Caco-2 (cell line): ENCODE measurements at regions not wholly inside any gene's neighbourhood (a gene's known extent, or its start where the extent isn't known, plus 50 kb on each side); places are given as distances from the start of the nearest gene placed in this dataset.

Source experiments
- BruUV-seq: library from RNA; stranded (reverse); fragments of 400-500 nt; replicated peaks from 2 replicates; lab custom pipeline; 2021; lab: Mats Ljungman, UMichigan
- CTCF ChIA-PET: fragments of 300-600 bp; sonication (Branson Sonifier 250); formaldehyde crosslinking; loops from one replicate; lab custom pipeline; 2022; ENCODE audit warnings: antibody characterized with exemption; lab: Charles Lee
- POLR2A ChIA-PET: fragments of 300-600 bp; sonication (Branson Sonifier 250); formaldehyde crosslinking; loops from one replicate; lab custom pipeline; 2022; ENCODE audit warnings: antibody characterized with exemption; lab: Charles Lee
- DNase-seq, 2 experiments: peaks; one replicate each; pipeline versions ENCODE4 v3.0.0 to v3.0.0-alpha.2; 2020 to 2022
- H3K27me3 ChIP-seq: replicated peaks from 2 replicates; pipeline ENCODE4 v1.6.0; 2011; ENCODE audit warnings: low read length; ENCODE audit not compliant: control insufficient read depth, insufficient read depth
- H3K36me3 ChIP-seq: 2 replicates; pipeline ENCODE4 v1.5.1; 2011; ENCODE audit warnings: low read length; ENCODE audit not compliant: control insufficient read depth, insufficient read depth
- H3K4me1 ChIP-seq: fragments of 250-450 bp; sonication (Bioruptor Pico); 2 replicates; pipeline ENCODE4 v1.5.1; 2020; ENCODE audit warnings: mild to moderate bottlenecking
- H3K4me3 ChIP-seq: 2 replicates; pipeline ENCODE4 v1.5.1; 2011; ENCODE audit warnings: low read depth, mild to moderate bottlenecking, control low read depth, low read length
- H3K9me3 ChIP-seq: fragments of 250-450 bp; sonication (Bioruptor Pico); 2 replicates; pipeline ENCODE4 v1.5.1; 2020; ENCODE audit warnings: mild to moderate bottlenecking, moderate library complexity
- H3K27ac Mint-ChIP-seq: one replicate; pipeline ENCODE4 v1.8.0; 2022; ENCODE audit warnings: mixed read lengths; ENCODE audit not compliant: unreplicated experiment
- H3K27me3 Mint-ChIP-seq: one replicate; pipeline ENCODE4 v1.8.0; 2022; ENCODE audit warnings: mixed read lengths; ENCODE audit not compliant: insufficient read depth, unreplicated experiment
- H3K36me3 Mint-ChIP-seq: one replicate; pipeline ENCODE4 v1.8.0; 2022; ENCODE audit warnings: mild to moderate bottlenecking, mixed read lengths; ENCODE audit not compliant: insufficient read depth, unreplicated experiment
- H3K4me1 Mint-ChIP-seq: one replicate; pipeline ENCODE4 v1.8.0; 2022; ENCODE audit warnings: low read depth, mixed read lengths; ENCODE audit not compliant: unreplicated experiment
- H3K4me3 Mint-ChIP-seq: one replicate; pipeline ENCODE4 v1.8.0; 2022; ENCODE audit warnings: mild to moderate bottlenecking, moderate library complexity, mixed read lengths; ENCODE audit not compliant: unreplicated experiment
- H3K9me3 Mint-ChIP-seq: one replicate; pipeline ENCODE4 v1.8.0; 2022; ENCODE audit warnings: mixed read lengths; ENCODE audit not compliant: unreplicated experiment
- CTCF ChIP-seq, 2 experiments: fragments of 200-600 bp in 1 of 2; IDR thresholded peaks; 1 replicate in 1 of 2; 2 replicates in 1 of 2; pipeline versions ENCODE4 v1.5.1 to v1.8.0; 2011 to 2022; ENCODE audit warnings: antibody characterized with exemption in 1 of 2, control low read depth in 1 of 2, inconsistent platforms in 1 of 2, low read depth in 1 of 2, low read length in 1 of 2, mild to moderate bottlenecking in 1 of 2, moderate library complexity in 1 of 2; ENCODE audit not compliant: insufficient read depth in 1 of 2, severe bottlenecking in 1 of 2, unreplicated experiment in 1 of 2
- intact Hi-C: fragments of 100-400 bp; cut with micrococcal nuclease; formaldehyde crosslinking; loops from one replicate; pipeline ENCODE4 v1.10.0; 2022; ENCODE audit not compliant: unreplicated experiment

- TF ChIP-seq CTCF (IDR thresholded peaks at IDR 0.05; ENCODE audit: insufficient read depth in 1 of 2, low read depth in 1 of 2, low read length in 1 of 2, severe bottlenecking in 1 of 2, unreplicated experiment in 1 of 2) = no peak
Observed at GRCh38 chr6:21928827-21929226, 335.3 kb downstream of the SOX4 start.

GRCh38 chr6:21931641-21932335 lies 338.2 kb downstream of the SOX4 start:
- Mint-ChIP-seq H3K36me3 (peaks cover 6% of the 10 kb centered on the region), H3K27ac (no peak overlapping the region), H3K4me1 (no peaks in the 10 kb centered on the region), H3K27me3 (no peaks in the 10 kb centered on the region), H3K4me3 (no peak overlapping the region), H3K9me3 (no peaks in the 10 kb centered on the region)
- CTCF ChIA-PET = no interaction called here
- POLR2A ChIA-PET = no interaction called here
- H3K36me3 ChIP-seq = no peaks in the 10 kb centered on the region
- no peak overlapping the region for H3K4me3 ChIP-seq
- TF ChIP-seq CTCF (IDR thresholded peaks at IDR 0.05; ENCODE audit: insufficient read depth in 1 of 2, low read depth in 1 of 2, low read length in 1 of 2, severe bottlenecking in 1 of 2, unreplicated experiment in 1 of 2) = no peak
- no peak for DNase-seq
- intact Hi-C loops = no loop called here
- no peaks in the 10 kb centered on the region for H3K27me3 ChIP-seq
- no peaks in the 10 kb centered on the region for H3K9me3 ChIP-seq
- BruUV-seq = no TSS peak
- no peaks in the 10 kb centered on the region for H3K4me1 ChIP-seq

More at GRCh38 chr6:21928827-21929226, 335.3 kb downstream of the SOX4 start:
- H3K4me1 Mint-ChIP-seq = no peaks in the 10 kb centered on the region
- H3K9me3 ChIP-seq = no peaks in the 10 kb centered on the region
- no peak overlapping the region for H3K4me3 ChIP-seq
- H3K27me3 Mint-ChIP-seq = no peaks in the 10 kb centered on the region
- POLR2A ChIA-PET = no interaction called here
- no peaks in the 10 kb centered on the region for H3K36me3 Mint-ChIP-seq
- no peak for DNase-seq
- H3K4me3 Mint-ChIP-seq = no peak overlapping the region
- no peaks in the 10 kb centered on the region for H3K4me1 ChIP-seq
- CTCF ChIA-PET = no interaction called here
- H3K27me3 ChIP-seq = no peaks in the 10 kb centered on the region
- no peaks in the 10 kb centered on the region for H3K9me3 Mint-ChIP-seq
- no TSS peak for BruUV-seq
- no peaks in the 10 kb centered on the region for H3K36me3 ChIP-seq
- intact Hi-C loops = no loop called here
- H3K27ac Mint-ChIP-seq = no peak overlapping the region

- Mint-ChIP-seq H3K4me3 (no peak overlapping the region), H3K27me3 (no peaks in the 10 kb centered on the region), H3K9me3 (no peaks in the 10 kb centered on the region), H3K27ac (no peak overlapping the region), H3K36me3 (peaks cover 6% of the 10 kb centered on the region), H3K4me1 (no peaks in the 10 kb centered on the region)
- no peaks in the 10 kb centered on the region for H3K4me1 ChIP-seq
- H3K4me3 ChIP-seq = no peak overlapping the region
- ChIA-PET POLR2A (no interaction called here), CTCF (no interaction called here)
- H3K36me3 ChIP-seq = no peaks in the 10 kb centered on the region
- H3K27me3 ChIP-seq = no peaks in the 10 kb centered on the region
- intact Hi-C loops = no loop called here
- BruUV-seq = no TSS peak
- no peaks in the 10 kb centered on the region for H3K9me3 ChIP-seq
- TF ChIP-seq CTCF (IDR thresholded peaks at IDR 0.05; ENCODE audit: insufficient read depth in 1 of 2, low read depth in 1 of 2, low read length in 1 of 2, severe bottlenecking in 1 of 2, unreplicated experiment in 1 of 2) = no peak
- DNase-seq = no peak
Observed at GRCh38 chr6:21933351-21933750, 339.8 kb downstream of the SOX4 start.
